ENCODE measurements at regions not wholly inside any gene's neighbourhood (a gene's known extent, or its start where the extent isn't known, plus 50 kb on each side); places are given as distances from the start of the nearest gene placed in this dataset.

- TF ChIP-seq EZH2 (IDR thresholded peaks at IDR 0.05; ENCODE audit: insufficient read depth, low read length) (no peak), CTCF (IDR thresholded peaks at IDR 0.05; ENCODE audit: insufficient read depth, low read depth, low read length) (no peak)
Observed at GRCh38 chr13:40398065-40398464, 268.4 kb downstream of the FOXO1 start.

Measured in astrocyte (in vitro differentiated cells and primary cell).